NCI-H510A (cell line): ENCODE measurements at regions not wholly inside any gene's neighbourhood (a gene's known extent, or its start where the extent isn't known, plus 50 kb on each side); places are given as distances from the start of the nearest gene placed in this dataset.

Experiments
- DNase-seq: peaks from one replicate; lab custom pipeline; 2025; lab: John Stamatoyannopoulos, UW

GRCh38 chr4:20520901-20521300 is 179.4 kb upstream of the PACRGL start:
- DNase-seq = no peak

GRCh38 chr4:20528508-20528907 is 171.8 kb upstream of the PACRGL start:
- DNase-seq = no peak

GRCh38 chr4:20529691-20530090 is 170.6 kb upstream of the PACRGL start:
- no peak for DNase-seq

- no peak for DNase-seq
Observed at GRCh38 chr4:20532116-20532790, 168.0 kb upstream of the PACRGL start.

GRCh38 chr4:20532871-20533870 is 167.1 kb upstream of the PACRGL start:
- DNase-seq = no peak

GRCh38 chr4:20538905-20539304 is 161.4 kb upstream of the PACRGL start:
- peak; percentile 33 for DNase-seq

- DNase-seq = no peak
Observed at GRCh38 chr4:20543131-20543530, 157.1 kb upstream of the PACRGL start.

- no peak for DNase-seq
Observed at GRCh38 chr4:20544645-20545044, 155.6 kb upstream of the PACRGL start.

- DNase-seq = no peak
Observed at GRCh38 chr4:20552004-20552403, 148.3 kb upstream of the PACRGL start.

GRCh38 chr4:20554134-20554533 is 146.1 kb upstream of the PACRGL start:
- no peak for DNase-seq

- DNase-seq = no peak
Observed at GRCh38 chr4:20565075-20565721, 135.1 kb upstream of the PACRGL start.

GRCh38 chr4:20570981-20571715 is 129.1 kb upstream of the PACRGL start:
- no peak for DNase-seq

GRCh38 chr4:20572976-20573375 is 127.3 kb upstream of the PACRGL start:
- DNase-seq = no peak

- no peak for DNase-seq
Observed at GRCh38 chr4:20574986-20575385, 125.3 kb upstream of the PACRGL start.

GRCh38 chr4:20575486-20575885 is 124.8 kb upstream of the PACRGL start:
- DNase-seq = no peak

GRCh38 chr4:20576861-20577260 is 123.4 kb upstream of the PACRGL start:
- no peak for DNase-seq

- DNase-seq = no peak
Observed at GRCh38 chr4:20577702-20578101, 122.6 kb upstream of the PACRGL start.

- no peak for DNase-seq
Observed at GRCh38 chr4:20580907-20581306, 119.4 kb upstream of the PACRGL start.

GRCh38 chr4:20589436-20589835 is 110.8 kb upstream of the PACRGL start:
- no peak for DNase-seq

GRCh38 chr4:20590849-20591248 is 109.4 kb upstream of the PACRGL start:
- DNase-seq = no peak

- no peak for DNase-seq
Observed at GRCh38 chr4:20591571-20591970, 108.7 kb upstream of the PACRGL start.

- DNase-seq = no peak
Observed at GRCh38 chr4:20592013-20592412, 108.2 kb upstream of the PACRGL start.
